ENCODE measurements at regions not wholly inside any gene's neighbourhood (a gene's known extent, or its start where the extent isn't known, plus 50 kb on each side); places are given as distances from the start of the nearest gene placed in this dataset.
A peak's percentile ranks its signal among the peaks of the same experiment; 100 is the strongest.

DNA sequence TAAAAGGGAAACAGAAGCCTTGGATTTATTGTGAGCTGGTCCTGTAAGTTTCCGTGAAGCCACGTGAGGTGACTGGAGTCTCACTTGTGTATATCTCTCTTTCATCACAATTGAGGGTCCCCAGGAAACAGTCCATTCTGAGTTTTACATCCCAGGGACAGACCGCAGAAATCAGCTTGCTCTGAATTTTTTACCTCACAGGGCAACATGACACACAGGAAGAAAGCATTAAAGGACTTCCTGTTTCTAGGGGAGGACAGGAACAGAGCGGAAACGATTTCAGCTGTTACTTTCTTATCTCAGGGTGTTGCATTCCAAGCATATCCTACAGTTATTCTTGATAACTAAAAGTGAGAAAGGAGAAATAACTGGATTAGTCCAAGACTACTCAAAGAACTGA, 553.5 kb downstream of the TRAM1L1 start:
- no peak; the same call in 1 of the 2 replicates for TF ChIP-seq POLR2AphosphoS5 (IDR thresholded peaks at IDR 0.05; ENCODE audit: low read depth)
- peak; percentile 95 for TF ChIP-seq SPI1 (IDR thresholded peaks at IDR 0.05; ENCODE audit: borderline replicate concordance, low read depth)
- TF ChIP-seq GABPA (IDR thresholded peaks at IDR 0.05; ENCODE audit: low read depth): peak; percentile 75
- peak; percentile 6 to 55 for DNase-seq (ENCODE audit: low read depth in 1 of 2, low spot score in 1 of 2)
- Histone ChIP-seq H3K4me3 (replicated peaks; ENCODE audit: insufficient read depth, low read length) (no peak overlapping the region), H3K27me3 (ENCODE audit: insufficient read depth, poor library complexity, severe bottlenecking) (no peaks in the 10 kb centered on the region), H3K27ac (replicated peaks) (peak overlapping the region; percentile 18; the same call in 1 of the 2 replicates)

DNA sequence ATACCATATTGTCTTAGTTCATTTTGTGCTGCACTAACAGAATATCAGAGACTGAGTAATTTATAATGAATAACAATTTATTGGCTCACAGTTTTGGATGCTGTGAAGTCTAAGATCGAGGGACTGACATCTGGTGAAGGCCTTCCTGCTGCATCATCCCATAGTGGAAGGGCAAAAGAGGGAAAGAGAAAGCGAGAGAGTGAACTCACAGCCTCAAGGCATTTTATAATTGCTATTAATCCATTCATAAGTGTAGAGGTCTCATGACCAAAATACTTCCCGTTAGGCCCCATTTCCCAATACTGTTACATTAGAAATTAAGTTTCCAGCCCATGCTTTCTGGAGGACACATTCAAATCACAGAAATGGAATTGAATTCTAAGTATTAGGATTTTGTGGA, 554.4 kb downstream of the TRAM1L1 start:
- TF ChIP-seq SPI1 (IDR thresholded peaks at IDR 0.05; ENCODE audit: borderline replicate concordance, low read depth) (no peak), POLR2AphosphoS5 (IDR thresholded peaks at IDR 0.05; ENCODE audit: low read depth) (no peak), GABPA (IDR thresholded peaks at IDR 0.05; ENCODE audit: low read depth) (no peak)
- TF ChIP-seq, protein P1, sequence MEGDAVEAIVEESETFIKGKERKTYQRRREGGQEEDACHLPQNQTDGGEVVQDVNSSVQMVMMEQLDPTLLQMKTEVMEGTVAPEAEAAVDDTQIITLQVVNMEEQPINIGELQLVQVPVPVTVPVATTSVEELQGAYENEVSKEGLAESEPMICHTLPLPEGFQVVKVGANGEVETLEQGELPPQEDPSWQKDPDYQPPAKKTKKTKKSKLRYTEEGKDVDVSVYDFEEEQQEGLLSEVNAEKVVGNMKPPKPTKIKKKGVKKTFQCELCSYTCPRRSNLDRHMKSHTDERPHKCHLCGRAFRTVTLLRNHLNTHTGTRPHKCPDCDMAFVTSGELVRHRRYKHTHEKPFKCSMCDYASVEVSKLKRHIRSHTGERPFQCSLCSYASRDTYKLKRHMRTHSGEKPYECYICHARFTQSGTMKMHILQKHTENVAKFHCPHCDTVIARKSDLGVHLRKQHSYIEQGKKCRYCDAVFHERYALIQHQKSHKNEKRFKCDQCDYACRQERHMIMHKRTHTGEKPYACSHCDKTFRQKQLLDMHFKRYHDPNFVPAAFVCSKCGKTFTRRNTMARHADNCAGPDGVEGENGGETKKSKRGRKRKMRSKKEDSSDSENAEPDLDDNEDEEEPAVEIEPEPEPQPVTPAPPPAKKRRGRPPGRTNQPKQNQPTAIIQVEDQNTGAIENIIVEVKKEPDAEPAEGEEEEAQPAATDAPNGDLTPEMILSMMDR (IDR thresholded peaks at IDR 0.05; ENCODE audit: insufficient read depth, low read length): no peak
- TF ChIP-seq, protein P2, sequence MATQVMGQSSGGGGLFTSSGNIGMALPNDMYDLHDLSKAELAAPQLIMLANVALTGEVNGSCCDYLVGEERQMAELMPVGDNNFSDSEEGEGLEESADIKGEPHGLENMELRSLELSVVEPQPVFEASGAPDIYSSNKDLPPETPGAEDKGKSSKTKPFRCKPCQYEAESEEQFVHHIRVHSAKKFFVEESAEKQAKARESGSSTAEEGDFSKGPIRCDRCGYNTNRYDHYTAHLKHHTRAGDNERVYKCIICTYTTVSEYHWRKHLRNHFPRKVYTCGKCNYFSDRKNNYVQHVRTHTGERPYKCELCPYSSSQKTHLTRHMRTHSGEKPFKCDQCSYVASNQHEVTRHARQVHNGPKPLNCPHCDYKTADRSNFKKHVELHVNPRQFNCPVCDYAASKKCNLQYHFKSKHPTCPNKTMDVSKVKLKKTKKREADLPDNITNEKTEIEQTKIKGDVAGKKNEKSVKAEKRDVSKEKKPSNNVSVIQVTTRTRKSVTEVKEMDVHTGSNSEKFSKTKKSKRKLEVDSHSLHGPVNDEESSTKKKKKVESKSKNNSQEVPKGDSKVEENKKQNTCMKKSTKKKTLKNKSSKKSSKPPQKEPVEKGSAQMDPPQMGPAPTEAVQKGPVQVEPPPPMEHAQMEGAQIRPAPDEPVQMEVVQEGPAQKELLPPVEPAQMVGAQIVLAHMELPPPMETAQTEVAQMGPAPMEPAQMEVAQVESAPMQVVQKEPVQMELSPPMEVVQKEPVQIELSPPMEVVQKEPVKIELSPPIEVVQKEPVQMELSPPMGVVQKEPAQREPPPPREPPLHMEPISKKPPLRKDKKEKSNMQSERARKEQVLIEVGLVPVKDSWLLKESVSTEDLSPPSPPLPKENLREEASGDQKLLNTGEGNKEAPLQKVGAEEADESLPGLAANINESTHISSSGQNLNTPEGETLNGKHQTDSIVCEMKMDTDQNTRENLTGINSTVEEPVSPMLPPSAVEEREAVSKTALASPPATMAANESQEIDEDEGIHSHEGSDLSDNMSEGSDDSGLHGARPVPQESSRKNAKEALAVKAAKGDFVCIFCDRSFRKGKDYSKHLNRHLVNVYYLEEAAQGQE (IDR thresholded peaks at IDR 0.05; ENCODE audit: insufficient replicate concordance, low read depth): no peak
- H3K27me3 ChIP-seq (ENCODE audit: insufficient read depth, poor library complexity, severe bottlenecking): no peaks in the 10 kb centered on the region
- H3K27ac ChIP-seq (replicated peaks): no peak overlapping the region

DNA sequence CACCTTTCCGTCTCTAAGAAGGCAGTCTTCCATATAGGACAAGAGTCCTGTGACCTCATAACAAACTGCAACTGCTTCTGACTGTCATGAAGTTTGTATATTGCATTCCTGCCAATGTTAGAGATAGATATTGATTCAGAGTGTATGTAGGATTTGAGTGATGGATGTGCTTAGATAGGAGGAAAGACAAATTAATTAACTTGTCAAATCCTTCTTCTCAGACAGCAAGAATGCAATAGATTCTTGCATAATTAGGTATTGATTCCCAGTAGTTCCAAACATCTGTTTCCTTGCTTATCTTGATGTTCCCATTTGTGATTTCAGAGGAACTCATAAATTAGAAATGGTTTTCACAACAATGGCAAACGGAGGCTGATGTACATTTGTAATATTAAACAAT, 555.3 kb downstream of the TRAM1L1 start:
- no peak for DNase-seq (ENCODE audit: low read depth in 1 of 2, low spot score in 1 of 2)
- H3K27me3 ChIP-seq (ENCODE audit: insufficient read depth, poor library complexity, severe bottlenecking): no peaks in the 10 kb centered on the region
- TF ChIP-seq GABPA (IDR thresholded peaks at IDR 0.05; ENCODE audit: low read depth): no peak
- TF ChIP-seq SPI1 (IDR thresholded peaks at IDR 0.05; ENCODE audit: borderline replicate concordance, low read depth): no peak
- no peak for TF ChIP-seq POLR2AphosphoS5 (IDR thresholded peaks at IDR 0.05; ENCODE audit: low read depth)
- TF ChIP-seq, protein P1 (IDR thresholded peaks at IDR 0.05; ENCODE audit: insufficient read depth, low read length): no peak
- TF ChIP-seq, protein P2 (IDR thresholded peaks at IDR 0.05; ENCODE audit: insufficient replicate concordance, low read depth): no peak
- H3K27ac ChIP-seq (replicated peaks): no peak overlapping the region
- no peak overlapping the region for H3K4me3 ChIP-seq (replicated peaks; ENCODE audit: insufficient read depth, low read length)

More for the DNA sequence above, 554.4 kb downstream of the TRAM1L1 start:
- no peak overlapping the region for H3K4me3 ChIP-seq (replicated peaks; ENCODE audit: insufficient read depth, low read length)
- no peak for DNase-seq (ENCODE audit: low read depth in 1 of 2, low spot score in 1 of 2)

DNA sequence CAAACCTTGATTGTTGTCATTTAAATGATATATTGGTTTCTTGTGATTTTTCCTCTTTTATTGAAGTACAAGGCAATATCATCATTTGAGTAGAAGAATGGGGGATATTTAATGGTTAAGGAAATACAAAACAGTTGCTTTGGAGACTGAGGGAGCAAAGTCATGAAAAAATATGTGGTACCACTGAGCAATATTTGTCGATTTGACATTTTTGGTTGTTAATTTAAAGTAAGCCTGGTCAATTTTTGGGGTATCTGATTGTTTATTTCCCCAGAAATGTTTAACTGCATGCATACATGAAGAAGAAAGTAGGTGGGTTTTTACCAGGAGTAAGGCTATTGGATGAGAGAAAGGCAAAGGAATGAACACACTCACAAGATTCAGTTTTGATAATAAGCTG, 556.2 kb downstream of the TRAM1L1 start:
- no peaks in the 10 kb centered on the region for H3K27me3 ChIP-seq (ENCODE audit: insufficient read depth, poor library complexity, severe bottlenecking)
- TF ChIP-seq, protein P2 (IDR thresholded peaks at IDR 0.05; ENCODE audit: insufficient replicate concordance, low read depth): no peak
- TF ChIP-seq, protein P1 (IDR thresholded peaks at IDR 0.05; ENCODE audit: insufficient read depth, low read length): no peak
- TF ChIP-seq GABPA (IDR thresholded peaks at IDR 0.05; ENCODE audit: low read depth) (no peak), SPI1 (IDR thresholded peaks at IDR 0.05; ENCODE audit: borderline replicate concordance, low read depth) (no peak), POLR2AphosphoS5 (IDR thresholded peaks at IDR 0.05; ENCODE audit: low read depth) (no peak)
- no peak for DNase-seq (ENCODE audit: low read depth in 1 of 2, low spot score in 1 of 2)
- no peak overlapping the region for H3K4me3 ChIP-seq (replicated peaks; ENCODE audit: insufficient read depth, low read length)
- no peak overlapping the region for H3K27ac ChIP-seq (replicated peaks)

All from HL-60 (cell line).